ENCODE measurements at regions not wholly inside any gene's neighbourhood (a gene's known extent, or its start where the extent isn't known, plus 50 kb on each side); places are given as distances from the start of the nearest gene placed in this dataset.

- TF ChIP-seq POLR2AphosphoS5 (IDR thresholded peaks at IDR 0.05; ENCODE audit: low read depth, low read length) (no peak), POLR2A (IDR thresholded peaks at IDR 0.05; ENCODE audit: low read depth, low read length) (no peak), TAF1 (IDR thresholded peaks at IDR 0.05; ENCODE audit: borderline replicate concordance, low read depth, low read length) (no peak)
These were observed 160.0 kb downstream of the SEC16B start for GRCh38 chr1:177809819-177810218.

Measured in GM12892 (cell line).